ENCODE measurements at regions not wholly inside any gene's neighbourhood (a gene's known extent, or its start where the extent isn't known, plus 50 kb on each side); places are given as distances from the start of the nearest gene placed in this dataset.

DNA sequence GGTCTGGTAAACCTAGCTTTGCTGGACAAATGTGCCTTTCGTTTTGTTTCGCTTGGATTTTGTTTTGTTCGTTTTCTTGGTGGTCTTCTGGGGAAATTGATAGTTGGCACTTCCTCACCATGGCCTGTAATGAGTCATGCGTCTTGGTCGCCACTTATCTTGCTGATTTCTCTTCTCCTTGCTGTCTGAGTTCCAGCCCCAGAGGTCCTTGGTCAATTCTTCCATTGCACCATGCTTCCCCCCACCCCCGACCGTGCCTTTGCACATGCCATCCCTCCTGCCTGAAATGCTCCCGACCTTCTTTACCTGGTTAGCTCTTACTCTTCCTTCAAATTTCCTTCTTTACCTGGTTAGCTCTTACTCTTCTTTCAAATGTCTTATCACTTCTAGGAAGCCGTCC is 168.7 kb upstream of the MSX2 start:
- TF ChIP-seq CTCF (IDR thresholded peaks at IDR 0.05) (no peak), POLR2A (IDR thresholded peaks at IDR 0.05) (no peak)
